RWPE2 (cell line): ENCODE measurements at regions not wholly inside any gene's neighbourhood (a gene's known extent, or its start where the extent isn't known, plus 50 kb on each side); places are given as distances from the start of the nearest gene placed in this dataset.

Experiments used
- ATAC-seq: fragments of 200-7000 bp; cut with Tn5 transposase; 3 replicates; pipeline ENCODE4 v1.9.1; 2021; ENCODE audit warnings: low read depth
- DNase-seq: peaks from one replicate; pipeline ENCODE4 v3.0.0-alpha.2; 2020; ENCODE audit warnings: low spot score
- H3K27ac ChIP-seq: fragments of 450-650 bp; 2 replicates; pipeline ENCODE4 v1.5.1; 2017; ENCODE audit warnings: mild to moderate bottlenecking; ENCODE audit not compliant: poor library complexity, severe bottlenecking
- H3K27me3 ChIP-seq: fragments of 250-450 bp; sonication (Bioruptor Pico); 2 replicates; pipeline ENCODE4 v1.5.1; 2021; ENCODE audit warnings: mild to moderate bottlenecking, moderate library complexity; ENCODE audit not compliant: insufficient read depth, poor library complexity, severe bottlenecking
- H3K36me3 ChIP-seq: fragments of 250-450 bp; sonication (Bioruptor Pico); 2 replicates; pipeline ENCODE4 v1.5.1; 2020; ENCODE audit warnings: low read depth, mild to moderate bottlenecking, moderate library complexity
- H3K4me1 ChIP-seq: fragments of 250-450 bp; sonication (Bioruptor Pico); 2 replicates; pipeline ENCODE4 v1.5.1; 2021; ENCODE audit warnings: mild to moderate bottlenecking, moderate library complexity; ENCODE audit not compliant: insufficient read depth, poor library complexity, severe bottlenecking
- H3K4me3 ChIP-seq: fragments of 250-450 bp; sonication (Bioruptor Pico); 2 replicates; pipeline ENCODE4 v1.5.1; 2021; ENCODE audit warnings: mild to moderate bottlenecking, moderate library complexity; ENCODE audit not compliant: severe bottlenecking
- H3K9me3 ChIP-seq: fragments of 250-450 bp; sonication (Bioruptor Pico); 2 replicates; pipeline ENCODE4 v1.5.1; 2021; ENCODE audit warnings: mild to moderate bottlenecking, moderate library complexity; ENCODE audit not compliant: severe bottlenecking
- TF ChIP-seq, protein P1 (sequence below): fragments of 450-650 bp; IDR thresholded peaks from one replicate; pipeline ENCODE4 v1.5.1; 2017; ENCODE audit warnings: mild to moderate bottlenecking, moderate library complexity; ENCODE audit not compliant: poor library complexity, severe bottlenecking

DNA sequence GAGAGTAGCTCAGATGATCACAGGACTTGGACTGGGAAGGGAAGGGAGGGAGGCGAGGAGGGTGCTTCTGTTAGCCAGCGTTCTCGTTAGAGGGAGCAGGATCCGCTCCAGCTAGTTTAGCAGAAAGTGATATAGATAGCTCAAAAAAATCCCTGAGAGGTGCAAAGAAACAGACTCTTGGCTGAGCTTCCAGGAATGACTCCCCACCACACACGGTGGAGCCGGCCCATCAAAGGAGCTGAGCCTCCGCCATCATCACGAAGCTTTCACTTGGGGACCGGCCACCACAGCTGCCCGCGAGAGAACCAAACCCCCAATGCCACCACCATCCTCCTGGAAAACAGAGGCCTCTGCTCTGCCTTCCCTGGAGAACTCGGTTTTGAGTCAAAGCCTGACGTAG is 124.6 kb upstream of the BCL2L14 start:
- ATAC-seq (no peak), DNase-seq (no peak)
- H3K27ac ChIP-seq: no peak overlapping the region
- no peak overlapping the region for H3K4me3 ChIP-seq
- H3K27me3 ChIP-seq: no peaks in the 10 kb centered on the region
- no peaks in the 10 kb centered on the region for H3K9me3 ChIP-seq
- no peaks in the 10 kb centered on the region for H3K36me3 ChIP-seq
- no peaks in the 10 kb centered on the region for H3K4me1 ChIP-seq
- TF ChIP-seq, protein P1, sequence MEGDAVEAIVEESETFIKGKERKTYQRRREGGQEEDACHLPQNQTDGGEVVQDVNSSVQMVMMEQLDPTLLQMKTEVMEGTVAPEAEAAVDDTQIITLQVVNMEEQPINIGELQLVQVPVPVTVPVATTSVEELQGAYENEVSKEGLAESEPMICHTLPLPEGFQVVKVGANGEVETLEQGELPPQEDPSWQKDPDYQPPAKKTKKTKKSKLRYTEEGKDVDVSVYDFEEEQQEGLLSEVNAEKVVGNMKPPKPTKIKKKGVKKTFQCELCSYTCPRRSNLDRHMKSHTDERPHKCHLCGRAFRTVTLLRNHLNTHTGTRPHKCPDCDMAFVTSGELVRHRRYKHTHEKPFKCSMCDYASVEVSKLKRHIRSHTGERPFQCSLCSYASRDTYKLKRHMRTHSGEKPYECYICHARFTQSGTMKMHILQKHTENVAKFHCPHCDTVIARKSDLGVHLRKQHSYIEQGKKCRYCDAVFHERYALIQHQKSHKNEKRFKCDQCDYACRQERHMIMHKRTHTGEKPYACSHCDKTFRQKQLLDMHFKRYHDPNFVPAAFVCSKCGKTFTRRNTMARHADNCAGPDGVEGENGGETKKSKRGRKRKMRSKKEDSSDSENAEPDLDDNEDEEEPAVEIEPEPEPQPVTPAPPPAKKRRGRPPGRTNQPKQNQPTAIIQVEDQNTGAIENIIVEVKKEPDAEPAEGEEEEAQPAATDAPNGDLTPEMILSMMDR: no peak

DNA sequence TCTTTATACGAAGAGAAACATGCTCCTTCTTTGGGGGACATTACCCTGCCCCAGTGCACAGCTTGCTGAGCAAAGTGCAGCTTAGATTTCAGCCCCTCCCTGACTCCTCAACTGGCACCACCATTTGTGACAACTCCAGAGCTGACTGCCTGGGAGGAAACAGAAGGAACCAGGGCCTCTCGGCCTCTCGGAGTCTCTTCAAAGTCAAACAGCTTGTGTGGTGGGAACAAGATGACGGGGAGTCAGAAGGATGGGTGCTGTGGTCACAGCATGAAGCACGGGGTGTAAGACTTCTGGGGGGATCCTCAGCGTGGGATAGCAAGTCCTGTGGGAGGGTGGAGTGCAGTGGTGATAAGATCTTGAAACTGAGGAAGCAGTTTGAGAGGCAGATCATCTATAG is 123.5 kb upstream of the BCL2L14 start:
- Histone ChIP-seq H3K4me1 (no peaks in the 10 kb centered on the region), H3K4me3 (no peak overlapping the region), H3K36me3 (no peaks in the 10 kb centered on the region), H3K9me3 (no peaks in the 10 kb centered on the region), H3K27ac (no peak overlapping the region), H3K27me3 (no peaks in the 10 kb centered on the region)
- ATAC-seq (no peak), DNase-seq (no peak)
- TF ChIP-seq, protein P1: no peak

DNA sequence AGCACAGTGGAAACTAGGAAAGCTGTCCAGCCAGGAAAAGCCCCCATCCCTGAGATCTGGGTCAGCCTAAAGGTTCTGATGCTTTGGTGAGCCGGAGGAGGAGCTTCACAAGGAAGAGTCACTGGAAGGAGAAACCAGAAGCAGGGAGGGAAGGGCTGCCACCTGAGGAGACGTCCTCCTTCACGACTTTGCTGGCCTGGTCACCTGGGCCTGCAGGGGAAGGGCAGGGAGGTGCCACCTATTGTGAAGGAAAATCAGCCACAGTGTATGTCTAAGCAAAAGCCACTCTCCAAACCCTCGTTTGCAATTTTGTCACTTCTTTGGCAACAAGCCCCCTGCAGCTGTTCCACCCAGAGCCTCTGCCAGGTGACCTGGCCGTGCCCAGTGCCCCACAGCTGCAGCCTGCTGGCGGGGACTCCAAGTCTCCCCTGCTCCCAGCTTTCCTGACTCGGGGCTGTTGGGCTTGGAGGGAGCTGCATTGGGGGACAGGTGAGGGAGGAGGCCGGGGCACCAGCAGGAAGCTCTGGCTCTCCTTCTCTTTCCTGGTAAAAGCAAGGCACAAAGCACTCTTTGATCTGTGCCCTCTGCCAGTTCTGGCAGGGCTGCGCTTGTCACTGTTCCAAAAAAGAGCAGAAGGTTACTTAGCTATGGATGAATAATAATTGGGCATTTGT is 120.9 kb upstream of the BCL2L14 start:
- DNase-seq: no peak
- H3K27ac ChIP-seq: no peak overlapping the region
- TF ChIP-seq, protein P1: no peak
- H3K36me3 ChIP-seq: no peaks in the 10 kb centered on the region
- H3K4me1 ChIP-seq: no peaks in the 10 kb centered on the region
- ATAC-seq: no peak
- no peak overlapping the region for H3K4me3 ChIP-seq
- H3K9me3 ChIP-seq: no peaks in the 10 kb centered on the region
- H3K27me3 ChIP-seq: no peaks in the 10 kb centered on the region

DNA sequence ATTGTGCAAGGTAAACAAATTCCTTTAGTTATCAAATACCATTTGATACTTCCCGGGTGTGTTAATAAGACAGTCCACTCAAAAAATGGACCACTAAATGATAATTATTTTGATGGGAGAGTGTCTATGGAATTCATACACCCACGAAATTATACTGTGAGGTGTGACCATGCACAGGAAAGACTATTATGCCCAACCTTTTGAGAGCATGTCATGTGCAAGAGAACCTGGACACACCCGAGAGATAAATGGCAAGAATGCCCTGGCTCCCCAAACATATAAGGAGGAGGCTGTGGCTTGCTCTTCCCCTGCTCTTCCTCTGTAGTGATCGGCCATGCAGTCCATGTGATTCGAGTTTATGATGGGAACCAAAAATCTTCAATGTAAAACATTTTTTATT is 119.5 kb upstream of the BCL2L14 start:
- H3K27me3 ChIP-seq: no peaks in the 10 kb centered on the region
- no peak for ATAC-seq

DNA sequence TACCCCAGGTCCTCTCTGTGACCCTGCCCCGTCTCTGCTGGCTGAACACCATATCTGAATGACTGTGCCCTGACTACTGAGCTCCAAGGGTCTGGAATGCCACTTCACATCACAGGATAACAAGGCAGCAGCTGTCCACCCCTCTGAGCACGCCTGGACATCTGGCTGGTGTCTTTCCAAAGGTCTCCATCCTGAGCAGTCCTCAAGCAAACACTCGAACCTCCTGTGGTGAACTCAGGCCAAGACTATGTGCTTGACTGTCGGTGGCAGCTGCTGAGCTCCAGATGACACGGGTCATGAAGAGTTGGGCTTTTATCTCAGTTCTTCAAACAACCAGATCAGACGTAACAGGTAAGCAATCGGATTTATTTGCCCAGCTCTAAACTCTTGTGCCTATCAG is 117.2 kb upstream of the BCL2L14 start:
- DNase-seq: no peak
- Histone ChIP-seq H3K27ac (no peak overlapping the region), H3K27me3 (no peaks in the 10 kb centered on the region)

More for the DNA sequence above, 119.5 kb upstream of the BCL2L14 start:
- Histone ChIP-seq H3K4me3 (no peak overlapping the region), H3K36me3 (no peaks in the 10 kb centered on the region), H3K27ac (no peak overlapping the region), H3K4me1 (no peaks in the 10 kb centered on the region), H3K9me3 (no peaks in the 10 kb centered on the region)
- TF ChIP-seq, protein P1: no peak
- DNase-seq: no peak

More for the DNA sequence above, 117.2 kb upstream of the BCL2L14 start:
- TF ChIP-seq, protein P1: no peak
- no peak for ATAC-seq
- Histone ChIP-seq H3K4me3 (no peak overlapping the region), H3K36me3 (no peaks in the 10 kb centered on the region), H3K4me1 (no peaks in the 10 kb centered on the region), H3K9me3 (no peaks in the 10 kb centered on the region)
